ENCODE measurements at regions not wholly inside any gene's neighbourhood (a gene's known extent, or its start where the extent isn't known, plus 50 kb on each side); places are given as distances from the start of the nearest gene placed in this dataset.

- TF ChIP-seq CTCF (IDR thresholded peaks at IDR 0.05; ENCODE audit: control extremely low read depth, extremely low read depth, low read depth, missing control alignments) = no peak
- no peak for DNase-seq (ENCODE audit: extremely low spot score)
- ChIA-PET CTCF (no interaction called here), POLR2A (no interaction called here)
Measured at GRCh38 chrX:16431266-16431665, 218.7 kb upstream of the S100G start.

GRCh38 chrX:16433021-16433420 lies 216.9 kb upstream of the S100G start:
- no peak for TF ChIP-seq CTCF (IDR thresholded peaks at IDR 0.05; ENCODE audit: control extremely low read depth, extremely low read depth, low read depth, missing control alignments)
- DNase-seq (ENCODE audit: extremely low spot score) = no peak
- ChIA-PET CTCF (interaction anchor here (0.7 kb wide), 1 partner anchor 12 kb away, joined by 4 read pairs; no protein-coding TSS in a partner anchor), POLR2A (no interaction called here)

- no peak for DNase-seq (ENCODE audit: extremely low spot score)
- POLR2A ChIA-PET = no interaction called here
- no peak for TF ChIP-seq CTCF (IDR thresholded peaks at IDR 0.05; ENCODE audit: control extremely low read depth, extremely low read depth, low read depth, missing control alignments)
- CTCF ChIA-PET = interaction anchor here (3.0 kb wide), 1 partner anchor 11 kb away, joined by 28 read pairs; no protein-coding TSS in a partner anchor
Measured at GRCh38 chrX:16435399-16435986, 214.5 kb upstream of the S100G start.

GRCh38 chrX:16436348-16437188 lies 213.4 kb upstream of the S100G start:
- peak; percentile 53 for TF ChIP-seq CTCF (IDR thresholded peaks at IDR 0.05; ENCODE audit: control extremely low read depth, extremely low read depth, low read depth, missing control alignments)
- ChIA-PET POLR2A (no interaction called here), CTCF (interaction anchor here (0.6 to 3.0 kb wide), 9 partner anchors 9 to 325 kb away, joined by 3 to 28 read pairs (median 3); no protein-coding TSS in a partner anchor)
- DNase-seq (ENCODE audit: extremely low spot score) = peak; percentile 33

GRCh38 chrX:16440446-16440845 lies 209.5 kb upstream of the S100G start:
- DNase-seq (ENCODE audit: extremely low spot score) = no peak
- ChIA-PET POLR2A (no interaction called here), CTCF (interaction anchor here (1.0 kb wide), 1 partner anchor 11 kb away, joined by 3 read pairs; no protein-coding TSS in a partner anchor)
- no peak for TF ChIP-seq CTCF (IDR thresholded peaks at IDR 0.05; ENCODE audit: control extremely low read depth, extremely low read depth, low read depth, missing control alignments)

GRCh38 chrX:16444353-16444752 lies 205.6 kb upstream of the S100G start:
- no peak for DNase-seq (ENCODE audit: extremely low spot score)
- no peak for TF ChIP-seq CTCF (IDR thresholded peaks at IDR 0.05; ENCODE audit: control extremely low read depth, extremely low read depth, low read depth, missing control alignments)
- CTCF ChIA-PET = interaction anchor here (0.7 to 6.2 kb wide), 7 partner anchors 8 to 685 kb away, joined by 3 to 28 read pairs (median 4); no protein-coding TSS in a partner anchor
- POLR2A ChIA-PET = no interaction called here

Data from GM10248 (cell line).